ENCODE measurements at regions not wholly inside any gene's neighbourhood (a gene's known extent, or its start where the extent isn't known, plus 50 kb on each side); places are given as distances from the start of the nearest gene placed in this dataset.

DNA sequence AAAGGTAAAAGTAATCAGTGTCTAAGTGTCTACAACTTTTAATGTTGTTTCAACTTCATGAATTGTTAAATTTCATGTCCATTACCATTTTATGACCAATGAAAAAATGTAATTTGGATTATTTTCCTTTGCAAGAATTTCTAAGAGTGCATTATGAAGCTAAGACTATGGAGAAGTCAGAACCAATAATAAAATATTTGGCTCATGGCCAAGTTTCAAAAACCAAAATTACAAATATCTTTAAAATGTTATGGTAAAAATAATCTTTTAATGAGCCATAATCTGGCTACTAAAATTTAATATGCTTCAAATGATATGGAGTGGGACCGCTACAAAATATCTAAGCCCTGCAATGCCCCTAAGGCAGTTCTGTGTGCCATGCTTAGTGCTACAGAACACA, 294.1 kb upstream of the SMIM30 start:
- Histone ChIP-seq H3K9me1 (ENCODE audit: insufficient read depth, low read length) (no peaks in the 10 kb centered on the region), H3K4me1 (ENCODE audit: control insufficient read depth, insufficient read depth, low read length) (no peaks in the 10 kb centered on the region), H3K4me2 (ENCODE audit: low read depth, low read length) (no peak overlapping the region), H2BK15ac (ENCODE audit: low read depth, low read length) (no peak overlapping the region), H3K23ac (ENCODE audit: low read depth, low read length) (no peak overlapping the region), H4K5ac (ENCODE audit: low read depth, low read length) (no peak overlapping the region), H3K79me1 (ENCODE audit: low read depth in 1 of 2, low read length in 2 of 2) (no peaks in the 10 kb centered on the region), H3K18ac (ENCODE audit: low read depth, low read length) (no peak overlapping the region), H3K14ac (replicated peaks; ENCODE audit: low read depth, low read length) (no peak overlapping the region), H2AK5ac (ENCODE audit: low read depth, low read length) (no peak overlapping the region), H3K9me3 (ENCODE audit: control insufficient read depth, insufficient read depth, low read length) (no peaks in the 10 kb centered on the region), H3K9ac (ENCODE audit: low read depth, low read length) (no peak overlapping the region), H2BK120ac (ENCODE audit: low read depth, low read length) (no peak overlapping the region), H2BK20ac (ENCODE audit: low read depth, low read length) (no peak overlapping the region), H3K4ac (ENCODE audit: low read depth, low read length) (no peak overlapping the region), H4K91ac (ENCODE audit: insufficient read depth, low read depth, low read length) (no peak overlapping the region), H4K8ac (ENCODE audit: low read depth in 2 of 2, low read length in 2 of 2) (no peak overlapping the region), H3K27ac (ENCODE audit: insufficient read depth, low read length) (no peak overlapping the region), H4K20me1 (ENCODE audit: insufficient read depth, low read length) (no peaks in the 10 kb centered on the region), H3K27me3 (ENCODE audit: control insufficient read depth, insufficient read depth, low read length) (no peaks in the 10 kb centered on the region), H3K56ac (ENCODE audit: extremely low read depth, insufficient read depth, low read length) (no peak overlapping the region), H3K4me3 (ENCODE audit: insufficient read depth, low read depth, low read length) (no peak overlapping the region), H2BK5ac (ENCODE audit: low read depth, low read length, poor library complexity, severe bottlenecking) (no peak overlapping the region), H2AFZ (replicated peaks; ENCODE audit: low read length, poor library complexity) (no peak overlapping the region), H2AK9ac (replicated peaks; ENCODE audit: low read depth, low read length, poor library complexity) (no peak overlapping the region), H3K36me3 (ENCODE audit: control insufficient read depth, insufficient read depth, low read length) (no peaks in the 10 kb centered on the region)
- POLR2A ChIA-PET (ENCODE audit: unreplicated experiment), result no interaction called here
- ATAC-seq (ENCODE audit: low read depth), result no peak
- no TSS peak for BruUV-seq (replicated peaks)
- CTCF ChIA-PET, result no interaction called here
- TF ChIP-seq RAD21 (IDR thresholded peaks at IDR 0.05; ENCODE audit: low read length), result no peak
- no peak for TF ChIP-seq CHD1 (IDR thresholded peaks at IDR 0.05; ENCODE audit: low read depth, low read length)
- TF ChIP-seq POLR2A (IDR thresholded peaks at IDR 0.05; ENCODE audit: low read depth, low read length), result no peak
- TF ChIP-seq RFX5 (IDR thresholded peaks at IDR 0.05; ENCODE audit: low read depth, low read length), result no peak
- no peak for TF ChIP-seq BHLHE40 (IDR thresholded peaks at IDR 0.05; ENCODE audit: low read depth, low read length)
- TF ChIP-seq, protein P1, sequence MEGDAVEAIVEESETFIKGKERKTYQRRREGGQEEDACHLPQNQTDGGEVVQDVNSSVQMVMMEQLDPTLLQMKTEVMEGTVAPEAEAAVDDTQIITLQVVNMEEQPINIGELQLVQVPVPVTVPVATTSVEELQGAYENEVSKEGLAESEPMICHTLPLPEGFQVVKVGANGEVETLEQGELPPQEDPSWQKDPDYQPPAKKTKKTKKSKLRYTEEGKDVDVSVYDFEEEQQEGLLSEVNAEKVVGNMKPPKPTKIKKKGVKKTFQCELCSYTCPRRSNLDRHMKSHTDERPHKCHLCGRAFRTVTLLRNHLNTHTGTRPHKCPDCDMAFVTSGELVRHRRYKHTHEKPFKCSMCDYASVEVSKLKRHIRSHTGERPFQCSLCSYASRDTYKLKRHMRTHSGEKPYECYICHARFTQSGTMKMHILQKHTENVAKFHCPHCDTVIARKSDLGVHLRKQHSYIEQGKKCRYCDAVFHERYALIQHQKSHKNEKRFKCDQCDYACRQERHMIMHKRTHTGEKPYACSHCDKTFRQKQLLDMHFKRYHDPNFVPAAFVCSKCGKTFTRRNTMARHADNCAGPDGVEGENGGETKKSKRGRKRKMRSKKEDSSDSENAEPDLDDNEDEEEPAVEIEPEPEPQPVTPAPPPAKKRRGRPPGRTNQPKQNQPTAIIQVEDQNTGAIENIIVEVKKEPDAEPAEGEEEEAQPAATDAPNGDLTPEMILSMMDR (conservative IDR thresholded peaks at IDR 0.05; ENCODE audit: low read depth, low read length), result no peak
- no peak for TF ChIP-seq RCOR1 (IDR thresholded peaks at IDR 0.05; ENCODE audit: insufficient replicate concordance, low read length)
- in situ Hi-C loops (cut with MboI; ENCODE audit: low sequenced_read_pairs), result loop anchor here (25.0 kb wide), 1 partner anchor 875 kb away; no protein-coding TSS in a partner anchor
- DNase-seq, result no peak
- intact Hi-C loops (cut with micrococcal nuclease), result no loop called here
- dilution Hi-C loops (cut with HindIII; ENCODE audit: low sequenced_read_pairs, unreplicated experiment), result no loop called here
- WGBS, 2 experiments (ENCODE audit: extremely low coverage in 2 of 2, insufficient read length in 1 of 2), result no CpG with 5 or more reads among the region's 1 CpG

Data from IMR-90 (cell line).